Pancreas (tissue), 10 donors: ENCODE measurements at regions not wholly inside any gene's neighbourhood (a gene's known extent, or its start where the extent isn't known, plus 50 kb on each side); places are given as distances from the start of the nearest gene placed in this dataset.
"Not testable (repeated sequence)": the region's sequence is repeated elsewhere in the genome, so short reads cannot be mapped to it uniquely, and the experiment has no call there.

Experiments
- ATAC-seq, 4 donors: fragments of 200-7000 bp; cut with Tn5 transposase; one replicate each; pipeline versions ENCODE4 v1.8.0 to v1.9.1; 2020; ENCODE audit warnings: mild to moderate bottlenecking in 4 of 4, moderate library complexity in 4 of 4
- DNase-seq, 6 donors: peaks; one replicate each; pipeline ENCODE4 v3.0.0-alpha.2; 2020
- FAIRE-seq: peaks from 2 replicates; lab custom pipeline; 2012; peaks lifted over from hg19 to GRCh38; lab: Jason Lieb, UNC
- H3K27ac ChIP-seq, 4 donors: fragments of 200-600 bp; sonication (generic); 1 replicate in 3 of 4; 2 replicates in 1 of 4; pipeline versions ENCODE4 v1.5.0 to v1.8.0; 2020
- H3K27me3 ChIP-seq, 4 donors: fragments of 200-600 bp; one replicate each; pipeline ENCODE4 v1.8.0; 2021
- H3K36me3 ChIP-seq, 3 donors: fragments of 200-600 bp; sonication (generic) in 1 of 3; one replicate each; pipeline versions ENCODE4 v1.5.0 to v1.8.0; 2020 to 2021
- H3K4me1 ChIP-seq, 3 donors: fragments of 200-600 bp; one replicate each; pipeline ENCODE4 v1.8.0; 2021
- H3K4me3 ChIP-seq, 4 donors: fragments of 200-600 bp; sonication (generic) in 2 of 4; one replicate each; pipeline versions ENCODE4 v1.5.0 to v1.8.0; 2020 to 2021
- H3K9me3 ChIP-seq, 4 donors: fragments of 200-600 bp; one replicate each; pipeline ENCODE4 v1.8.0; 2021
- WGBS, 2 donors: extraction: QIAGEN DNeasy Blood & Tissue Kit; methylation state at CpG; one replicate each; pipeline ENCODE4 v1.1.7; 2013; 5-methylcytosine and 5-hydroxymethylcytosine counted together
- intact Hi-C, 3 donors: fragments of 100-400 bp; cut with DNase I; formaldehyde crosslinking; loops; one replicate each; pipeline versions ENCODE4 v1.11.1 to v1.14.2; 2022
- TF ChIP-seq, protein P1 (sequence below), 4 donors: fragments of 200-600 bp; sonication (generic) in 3 of 4; IDR thresholded peaks; one replicate each; pipeline versions ENCODE4 v1.5.0 to v1.8.0; 2021; ENCODE audit warnings: antibody characterized with exemption in 4 of 4
- donor health status: healthy with polysubstance abuse.
- donor health status: DM: no; HTN: no; CAD: no; lungs with moderate emphysema.
- donor health status: DM: no; HTN: no; CAD: no.
- donor health status: control.
- donor health status: control.
- donor health status: Bipolar disorder and iron deficiency.
- donor health status: DM: yes; HTN: yes; CAD: no.
- donor health status: DM: no; HTN: no; CAD: no.
- donor health status: DM: no; HTN: no; CAD: no.
- donor health status: DM: yes; HTN: yes; CAD: no.

DNA sequence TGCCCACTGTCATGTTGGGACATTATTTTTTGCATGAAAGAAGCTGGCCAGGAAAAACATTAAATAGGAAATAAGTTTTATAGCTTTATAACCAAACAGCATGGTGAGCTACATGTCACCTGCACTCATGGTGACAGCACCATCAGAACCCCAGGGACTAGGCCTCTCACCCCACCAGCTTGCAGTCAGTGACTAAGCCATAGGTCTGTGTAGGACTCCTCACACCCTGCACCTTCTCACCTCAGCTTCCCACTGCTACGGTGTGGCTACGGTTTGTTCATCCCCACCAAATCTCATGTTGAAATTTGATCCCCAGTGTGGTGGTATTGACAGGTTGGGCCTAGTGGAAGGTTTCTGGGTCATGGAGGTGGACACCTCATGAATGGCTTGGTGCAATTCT is 161.3 kb upstream of the VIPR2 start:
- TF ChIP-seq, protein P1, sequence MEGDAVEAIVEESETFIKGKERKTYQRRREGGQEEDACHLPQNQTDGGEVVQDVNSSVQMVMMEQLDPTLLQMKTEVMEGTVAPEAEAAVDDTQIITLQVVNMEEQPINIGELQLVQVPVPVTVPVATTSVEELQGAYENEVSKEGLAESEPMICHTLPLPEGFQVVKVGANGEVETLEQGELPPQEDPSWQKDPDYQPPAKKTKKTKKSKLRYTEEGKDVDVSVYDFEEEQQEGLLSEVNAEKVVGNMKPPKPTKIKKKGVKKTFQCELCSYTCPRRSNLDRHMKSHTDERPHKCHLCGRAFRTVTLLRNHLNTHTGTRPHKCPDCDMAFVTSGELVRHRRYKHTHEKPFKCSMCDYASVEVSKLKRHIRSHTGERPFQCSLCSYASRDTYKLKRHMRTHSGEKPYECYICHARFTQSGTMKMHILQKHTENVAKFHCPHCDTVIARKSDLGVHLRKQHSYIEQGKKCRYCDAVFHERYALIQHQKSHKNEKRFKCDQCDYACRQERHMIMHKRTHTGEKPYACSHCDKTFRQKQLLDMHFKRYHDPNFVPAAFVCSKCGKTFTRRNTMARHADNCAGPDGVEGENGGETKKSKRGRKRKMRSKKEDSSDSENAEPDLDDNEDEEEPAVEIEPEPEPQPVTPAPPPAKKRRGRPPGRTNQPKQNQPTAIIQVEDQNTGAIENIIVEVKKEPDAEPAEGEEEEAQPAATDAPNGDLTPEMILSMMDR (IDR thresholded peaks at IDR 0.05), result no peak
- intact Hi-C loops, result no loop called here
- no peaks in the 10 kb centered on the region for H3K27me3 ChIP-seq
- no peaks in the 10 kb centered on the region for H3K9me3 ChIP-seq
- DNase-seq (no peak), ATAC-seq (no peak), FAIRE-seq (no peak)
- 77 to 91% methylated on average over 2 of the region's 2 CpGs for WGBS, 2 donors
- no peak overlapping the region for H3K4me3 ChIP-seq
- no peaks in the 10 kb centered on the region for H3K4me1 ChIP-seq
- no peaks in the 10 kb centered on the region for H3K36me3 ChIP-seq
- no peak overlapping the region for H3K27ac ChIP-seq

DNA sequence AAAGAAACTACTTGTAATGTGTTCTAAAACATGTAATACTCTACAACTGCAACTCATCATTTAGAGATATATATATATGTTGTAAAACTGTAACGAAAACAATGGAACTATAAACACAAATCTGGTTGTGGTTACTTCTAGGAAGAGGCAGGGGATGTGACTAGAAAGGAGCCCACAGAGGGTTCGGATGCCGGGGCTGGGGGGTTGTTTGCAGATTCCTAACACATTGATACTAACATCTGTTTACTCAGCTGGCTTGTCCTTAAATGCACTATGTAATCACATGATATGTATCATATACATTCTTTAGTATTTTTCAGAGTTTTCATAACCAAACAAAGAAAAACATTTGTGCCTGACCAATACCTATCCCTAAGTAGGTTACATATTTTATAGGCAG is 160.5 kb upstream of the VIPR2 start:
- ATAC-seq, H3K36me3 ChIP-seq, H3K27ac ChIP-seq, H3K4me1 ChIP-seq, DNase-seq, H3K9me3 ChIP-seq, H3K27me3 ChIP-seq, H3K4me3 ChIP-seq, intact Hi-C loops, FAIRE-seq: not testable (repeated sequence)
- 37 to 58% methylated on average over 3 of the region's 3 CpGs for WGBS, 2 donors

DNA sequence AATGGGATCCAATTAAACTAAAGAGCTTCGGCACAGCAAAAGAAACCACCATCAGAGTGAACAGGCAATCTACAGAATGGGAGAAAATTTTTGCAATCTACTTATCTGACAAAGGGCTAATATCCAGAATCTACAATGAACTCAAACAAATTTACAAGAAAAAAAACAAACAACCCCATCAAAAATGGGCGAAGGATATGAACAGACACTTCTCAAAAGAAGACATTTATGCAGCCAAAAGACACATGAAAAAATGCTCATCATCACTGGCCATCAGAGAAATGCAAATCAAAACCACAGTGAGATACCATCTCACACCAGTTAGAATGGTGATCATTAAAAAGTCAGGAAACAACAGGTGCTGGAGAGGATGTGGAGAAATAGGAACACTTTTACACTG is 158.8 kb upstream of the VIPR2 start:
- ATAC-seq, result not testable (repeated sequence)

DNA sequence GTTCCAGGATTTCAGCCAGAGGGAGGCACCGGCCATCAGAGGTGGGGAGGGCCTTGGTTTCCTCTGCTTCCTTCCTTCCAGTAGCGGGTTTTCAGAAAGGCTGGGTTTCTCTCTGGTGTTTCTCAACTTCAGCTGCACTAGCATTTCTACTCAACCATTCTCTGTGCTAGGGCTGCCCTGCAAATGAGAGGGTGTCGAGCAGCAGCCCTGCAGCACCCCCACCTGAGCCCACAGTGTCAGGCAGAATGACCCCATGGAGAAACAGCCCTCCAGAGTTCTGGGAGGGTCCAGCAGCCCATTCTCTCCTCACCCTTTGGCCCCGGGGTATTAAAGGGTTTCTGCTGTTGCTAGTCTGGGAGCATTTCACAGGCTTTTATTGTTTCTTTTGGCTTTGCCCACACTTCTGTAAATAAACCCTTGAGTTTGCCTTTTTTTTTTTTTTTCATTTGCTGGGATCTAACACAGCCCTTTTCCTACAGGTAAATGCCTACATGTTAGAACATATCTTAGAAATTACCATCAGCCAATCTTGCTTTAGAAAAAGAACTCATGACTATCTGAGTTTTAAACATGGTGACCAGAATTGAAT is 151.5 kb upstream of the VIPR2 start:
- Histone ChIP-seq H3K4me1 (no peaks in the 10 kb centered on the region), H3K9me3 (no peaks in the 10 kb centered on the region), H3K27ac (no peak overlapping the region), H3K27me3 (no peaks in the 10 kb centered on the region), H3K36me3 (no peaks in the 10 kb centered on the region), H3K4me3 (no peak overlapping the region)
- ATAC-seq (peak in 2 of 4 donors; percentile 58 to 76), DNase-seq (no peak), FAIRE-seq (no peak)
- intact Hi-C loops, result no loop called here
- TF ChIP-seq, protein P1 (IDR thresholded peaks at IDR 0.05), result no peak
- 34 to 41% methylated on average over 4 of the region's 4 CpGs for WGBS, 2 donors

More for the DNA sequence above, 158.8 kb upstream of the VIPR2 start:
- H3K4me3 ChIP-seq, H3K27me3 ChIP-seq, H3K27ac ChIP-seq, DNase-seq, H3K4me1 ChIP-seq, intact Hi-C loops, H3K36me3 ChIP-seq, H3K9me3 ChIP-seq, FAIRE-seq: not testable (repeated sequence)
- WGBS, 2 donors, result 61 to 76% methylated on average over 2 of the region's 2 CpGs

DNA sequence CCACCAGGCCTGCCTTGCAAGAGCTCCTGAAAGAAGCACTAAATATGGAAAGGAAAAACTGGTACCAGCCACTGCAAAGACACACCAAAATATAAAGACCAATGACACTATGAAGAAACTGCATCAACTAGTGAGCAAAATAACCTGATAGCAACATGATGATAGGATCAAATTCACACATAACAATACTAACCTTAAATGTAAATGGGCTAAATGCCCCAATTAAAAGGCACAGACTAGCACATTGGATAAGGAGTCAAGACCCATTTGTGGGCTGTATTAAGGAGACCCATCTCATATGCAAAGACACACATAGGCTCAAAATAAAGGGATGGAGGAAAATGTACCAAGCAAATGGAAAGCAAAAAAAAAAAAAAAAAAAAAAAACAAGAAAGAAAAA is 141.8 kb upstream of the VIPR2 start:
- FAIRE-seq, intact Hi-C loops, DNase-seq, H3K4me1 ChIP-seq, H3K9me3 ChIP-seq, H3K36me3 ChIP-seq, H3K4me3 ChIP-seq, H3K27ac ChIP-seq, H3K27me3 ChIP-seq, ATAC-seq: not testable (repeated sequence)

DNA sequence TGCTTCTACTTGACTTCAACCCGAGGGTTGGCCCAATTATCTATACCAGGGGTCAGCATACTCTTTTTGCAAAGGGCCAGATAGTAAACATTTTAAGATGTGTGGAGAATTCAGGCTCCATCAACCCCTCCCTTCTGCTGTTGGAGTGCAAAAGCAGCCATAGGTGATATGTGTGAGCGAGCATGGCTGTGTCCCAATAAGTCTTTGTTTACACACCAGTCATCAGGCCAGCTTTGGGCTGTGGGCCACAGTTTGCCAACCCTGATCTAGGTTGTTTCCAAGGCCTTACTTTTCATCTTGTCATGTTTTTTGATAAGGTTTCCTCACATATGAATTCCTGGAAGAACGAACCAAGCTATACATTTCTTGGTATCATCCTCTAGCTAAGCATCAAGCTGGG is 136.9 kb upstream of the VIPR2 start:
- TF ChIP-seq, protein P1 (IDR thresholded peaks at IDR 0.05), result no peak
- FAIRE-seq (no peak), DNase-seq (peak in 2 of 6 donors; percentile 38 to 53), ATAC-seq (peak in 2 of 4 donors; percentile 53 to 62)
- Histone ChIP-seq H3K27me3 (no peaks in the 10 kb centered on the region), H3K4me1 (no peaks in the 10 kb centered on the region), H3K27ac (no peak overlapping the region), H3K36me3 (no peaks in the 10 kb centered on the region), H3K9me3 (no peaks in the 10 kb centered on the region), H3K4me3 (no peak overlapping the region)
- intact Hi-C loops, result no loop called here
- WGBS, 2 donors, result 30 to 63% methylated on average over 3 of the region's 3 CpGs
